Tibial nerve (tissue), 4 donors: ENCODE measurements at regions not wholly inside any gene's neighbourhood (a gene's known extent, or its start where the extent isn't known, plus 50 kb on each side); places are given as distances from the start of the nearest gene placed in this dataset.

Source experiments
- CTCF ChIP-seq, 5 experiments: fragments of 200-600 bp in 3 of 5; fragments of 450-650 bp in 2 of 5; sonication (generic) in 3 of 5; IDR thresholded peaks; one replicate each; pipeline ENCODE4 v1.5.1; 2016 to 2019; ENCODE audit warnings: antibody characterized with exemption in 5 of 5, mild to moderate bottlenecking in 3 of 5, moderate library complexity in 2 of 5
- EP300 ChIP-seq, 2 donors: sonication (generic); formaldehyde crosslinking; IDR thresholded peaks; one replicate each; pipeline ENCODE4 v1.6.1; 2017; ENCODE audit warnings: antibody characterized with exemption in 2 of 2, mild to moderate bottlenecking in 1 of 2

GRCh38 chr16:51455398-51455797 is 304.3 kb upstream of the SALL1 start:
- TF ChIP-seq CTCF (IDR thresholded peaks at IDR 0.05) (no peak), EP300 (IDR thresholded peaks at IDR 0.05) (no peak)
